ENCODE measurements at regions not wholly inside any gene's neighbourhood (a gene's known extent, or its start where the extent isn't known, plus 50 kb on each side); places are given as distances from the start of the nearest gene placed in this dataset.

GRCh38 chr3:189394599-189395121 is 222.9 kb downstream of the TPRG1 start (continued):
- no peak for TF ChIP-seq CEBPZ (IDR thresholded peaks at IDR 0.05; ENCODE audit: low read depth, low read length)
- no peak for TF ChIP-seq JUND (IDR thresholded peaks at IDR 0.05; ENCODE audit: low read depth, low read length)
- TF ChIP-seq EGR1 (IDR thresholded peaks at IDR 0.05; ENCODE audit: borderline replicate concordance in 1 of 2, low read depth in 2 of 2, low read length in 2 of 2) = no peak
- no peak for TF ChIP-seq BACH1 (IDR thresholded peaks at IDR 0.05; ENCODE audit: borderline replicate concordance)
- no peak for TF ChIP-seq SREBF2 (IDR thresholded peaks at IDR 0.05; ENCODE audit: low read length)
- peak; percentile 37 to 59; a peak in 3 of 4 replicates for TF ChIP-seq EP300 (IDR thresholded peaks at IDR 0.05; ENCODE audit: borderline replicate concordance in 1 of 2, control insufficient read depth in 1 of 2, low read depth in 2 of 2, low read length in 2 of 2)
- TF ChIP-seq MXI1 (IDR thresholded peaks at IDR 0.05; ENCODE audit: low read depth, low read length) = no peak
- no peak for TF ChIP-seq ZBTB33 (IDR thresholded peaks at IDR 0.05)
- peak; percentile 90 for TF ChIP-seq ATF2 (IDR thresholded peaks at IDR 0.05; ENCODE audit: low read length)
- peak; percentile 99 for TF ChIP-seq NFIC (IDR thresholded peaks at IDR 0.05; ENCODE audit: low read depth, low read length)
- peak; percentile 12; the same call in 1 of the 3 replicates for TF ChIP-seq POU2F2 (IDR thresholded peaks at IDR 0.05; ENCODE audit: borderline replicate concordance, low read depth, low read length)
- TF ChIP-seq NR2F1 (conservative IDR thresholded peaks at IDR 0.05) = peak; percentile 85
- no peak for TF ChIP-seq MLLT1 (IDR thresholded peaks at IDR 0.05)
- no peak for TF ChIP-seq EZH2 (IDR thresholded peaks at IDR 0.05; ENCODE audit: borderline replicate concordance, control insufficient read depth, low read depth, low read length)
- TF ChIP-seq POLR2AphosphoS2 (IDR thresholded peaks at IDR 0.05; ENCODE audit: low read depth, low read length) = no peak
- no peak for TF ChIP-seq PRDM15 (CRISPR knock-in tag; IDR thresholded peaks at IDR 0.05)
- peak; percentile 52; the same call in 1 of the 2 replicates for TF ChIP-seq ATF7 (IDR thresholded peaks at IDR 0.05; ENCODE audit: low read depth)
- no peak for TF ChIP-seq RCOR1 (conservative IDR thresholded peaks at IDR 0.05; ENCODE audit: low read depth, low read length)

Data from GM12878 (cell line).